ENCODE measurements at regions not wholly inside any gene's neighbourhood (a gene's known extent, or its start where the extent isn't known, plus 50 kb on each side); places are given as distances from the start of the nearest gene placed in this dataset.

GRCh38 chr6:4670824-4671409 lies 105.3 kb upstream of the CDYL start:
- DNase-seq (ENCODE audit: low read depth), result no peak
- TF ChIP-seq CTCF (IDR thresholded peaks at IDR 0.05; ENCODE audit: insufficient read depth, low read depth, low read length, missing control alignments), result no peak
- no peak overlapping the region for H3K4me3 ChIP-seq (ENCODE audit: low read depth, low read length)

GRCh38 chr6:4670290-4670689 lies 105.9 kb upstream of the CDYL start:
- H3K4me3 ChIP-seq (ENCODE audit: low read depth, low read length), result no peak overlapping the region
- DNase-seq (ENCODE audit: low read depth), result no peak
- TF ChIP-seq CTCF (IDR thresholded peaks at IDR 0.05; ENCODE audit: insufficient read depth, low read depth, low read length, missing control alignments), result no peak

GRCh38 chr6:4668271-4669179 lies 107.7 kb upstream of the CDYL start:
- peak; percentile 11 for DNase-seq (ENCODE audit: low read depth)
- no peak overlapping the region for H3K4me3 ChIP-seq (ENCODE audit: low read depth, low read length)
- TF ChIP-seq CTCF (IDR thresholded peaks at IDR 0.05; ENCODE audit: insufficient read depth, low read depth, low read length, missing control alignments), result no peak

GRCh38 chr6:4667591-4667990 lies 108.6 kb upstream of the CDYL start:
- no peak overlapping the region for H3K4me3 ChIP-seq (ENCODE audit: low read depth, low read length)
- TF ChIP-seq CTCF (IDR thresholded peaks at IDR 0.05; ENCODE audit: insufficient read depth, low read depth, low read length, missing control alignments), result no peak
- no peak for DNase-seq (ENCODE audit: low read depth)

GRCh38 chr6:4666886-4667513 lies 109.2 kb upstream of the CDYL start:
- H3K4me3 ChIP-seq (ENCODE audit: low read depth, low read length), result no peak overlapping the region
- no peak for DNase-seq (ENCODE audit: low read depth)
- no peak for TF ChIP-seq CTCF (IDR thresholded peaks at IDR 0.05; ENCODE audit: insufficient read depth, low read depth, low read length, missing control alignments)

GRCh38 chr6:4665489-4666417 lies 110.5 kb upstream of the CDYL start:
- TF ChIP-seq CTCF (IDR thresholded peaks at IDR 0.05; ENCODE audit: insufficient read depth, low read depth, low read length, missing control alignments), result no peak
- no peak overlapping the region for H3K4me3 ChIP-seq (ENCODE audit: low read depth, low read length)
- no peak for DNase-seq (ENCODE audit: low read depth)

Data from GM12865 (cell line).